NCI-H2196 treated with DMSO at 0.1 percent for 48 hours (cell line): ENCODE measurements at regions not wholly inside any gene's neighbourhood (a gene's known extent, or its start where the extent isn't known, plus 50 kb on each side); places are given as distances from the start of the nearest gene placed in this dataset.

ENCODE experiments used
- DNase-seq: peaks from one replicate; lab custom pipeline; 2025; ENCODE audit not compliant: unreplicated experiment; lab: John Stamatoyannopoulos, UW

- DNase-seq: no peak
Observed at GRCh38 chr13:40069173-40070044, 413.9 kb downstream of the COG6 start.

DNA sequence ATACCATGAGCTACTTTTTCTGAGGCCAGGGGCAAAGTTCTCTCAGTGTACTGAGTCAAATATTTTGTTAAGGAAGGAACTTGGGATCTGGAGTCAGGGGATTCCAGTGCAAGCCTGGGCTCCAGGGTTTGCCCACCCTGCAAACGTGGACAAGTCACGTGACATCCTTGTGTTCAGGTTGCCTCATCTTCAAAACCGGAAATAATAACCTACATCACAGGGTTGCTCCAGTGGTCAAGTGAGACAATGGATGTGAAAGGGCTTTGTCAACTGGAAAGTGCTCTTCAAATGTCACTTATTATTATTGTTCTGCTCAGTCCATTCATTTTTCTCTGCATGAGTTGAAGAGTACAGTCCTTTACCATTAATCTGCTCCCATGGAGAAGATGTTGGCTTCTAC is 414.9 kb downstream of the COG6 start:
- no peak for DNase-seq

DNA sequence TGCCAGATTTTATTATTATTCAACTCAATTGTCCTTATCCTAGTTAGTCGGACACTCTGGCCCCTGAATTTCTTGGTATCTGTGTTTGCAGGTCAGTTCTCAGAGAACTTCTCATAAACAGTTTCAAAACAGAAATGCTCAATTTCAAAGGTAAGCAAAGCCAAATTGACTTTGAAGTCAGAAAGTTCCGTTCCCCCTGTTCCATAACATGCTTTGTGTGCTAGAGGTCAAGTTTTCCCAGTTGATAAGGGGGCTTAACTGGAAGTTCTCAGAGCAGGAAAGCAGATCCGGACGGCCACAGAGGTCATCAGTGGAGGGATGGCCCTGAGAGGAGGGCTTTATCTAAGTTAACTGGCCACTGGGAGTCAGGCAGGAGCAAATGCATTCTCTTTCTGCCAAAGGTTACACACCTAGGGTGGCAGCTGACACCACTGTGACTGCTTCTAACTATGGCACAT is 417.2 kb downstream of the COG6 start:
- DNase-seq: no peak

DNA sequence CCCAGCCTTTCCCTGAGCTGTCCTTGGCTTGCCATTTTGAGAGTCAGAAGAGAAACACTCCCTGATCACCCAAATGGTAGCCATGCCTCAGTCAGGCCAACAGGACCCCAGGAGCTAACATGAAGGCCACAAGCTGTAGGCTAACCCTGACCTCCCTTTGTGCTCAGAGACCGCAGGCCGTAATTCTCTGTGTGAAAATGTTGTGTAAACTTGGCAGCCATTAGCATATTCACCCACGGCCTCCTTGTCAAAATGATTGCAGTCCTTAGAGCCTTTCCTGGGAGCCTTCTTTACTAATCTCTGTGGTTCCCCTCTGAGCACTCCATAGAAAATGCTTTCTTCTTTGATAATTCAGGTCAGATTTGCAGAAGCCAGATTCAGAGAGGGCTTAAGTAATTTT is 418.9 kb downstream of the COG6 start:
- no peak for DNase-seq

DNA sequence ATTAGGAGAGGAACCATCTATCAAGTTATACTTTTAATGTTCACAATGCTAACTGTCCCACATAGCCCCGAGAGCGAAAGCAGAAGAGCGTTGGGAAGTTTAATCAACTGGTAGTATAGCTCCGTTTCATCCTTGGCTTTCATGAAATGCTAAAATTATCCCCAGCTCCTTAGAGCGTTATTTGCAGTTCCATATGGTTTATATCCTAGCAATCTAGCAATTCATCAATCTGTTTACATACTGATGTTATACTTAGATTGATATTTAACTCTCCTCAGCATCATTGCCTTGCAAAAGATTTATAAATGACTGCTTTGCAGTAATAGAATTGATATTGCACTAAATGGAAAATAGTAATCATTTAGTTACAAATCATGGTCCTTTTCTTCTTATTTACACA is 419.8 kb downstream of the COG6 start:
- DNase-seq: no peak

GRCh38 chr13:40076765-40077362 is 421.4 kb downstream of the COG6 start:
- no peak for DNase-seq

- no peak for DNase-seq
Observed at GRCh38 chr13:40077396-40078027, 422.1 kb downstream of the COG6 start.

GRCh38 chr13:40079721-40080120 is 424.3 kb downstream of the COG6 start:
- no peak for DNase-seq

GRCh38 chr13:40080676-40081075 is 425.2 kb downstream of the COG6 start:
- no peak for DNase-seq

DNA sequence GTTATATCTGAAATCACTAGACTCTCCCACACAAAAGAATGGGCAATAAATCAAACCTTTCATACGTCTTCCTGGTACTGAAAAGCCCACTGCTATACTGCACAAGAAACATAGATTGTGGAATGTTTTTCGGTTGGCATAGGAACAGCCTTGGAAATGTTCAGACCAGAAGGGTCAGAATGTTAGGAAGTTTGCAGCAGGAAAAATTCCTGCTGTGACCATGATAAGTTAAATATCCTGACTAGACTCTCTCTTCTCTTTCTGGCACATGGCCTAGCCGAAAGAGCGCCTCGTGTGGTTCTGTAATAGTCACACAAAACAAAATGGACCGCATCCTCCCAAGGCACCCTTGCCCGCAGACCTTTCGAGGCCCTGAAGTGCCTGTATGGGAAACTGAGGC is 427.2 kb downstream of the COG6 start:
- no peak for DNase-seq

GRCh38 chr13:40083841-40084240 is 428.4 kb downstream of the COG6 start:
- no peak for DNase-seq

DNA sequence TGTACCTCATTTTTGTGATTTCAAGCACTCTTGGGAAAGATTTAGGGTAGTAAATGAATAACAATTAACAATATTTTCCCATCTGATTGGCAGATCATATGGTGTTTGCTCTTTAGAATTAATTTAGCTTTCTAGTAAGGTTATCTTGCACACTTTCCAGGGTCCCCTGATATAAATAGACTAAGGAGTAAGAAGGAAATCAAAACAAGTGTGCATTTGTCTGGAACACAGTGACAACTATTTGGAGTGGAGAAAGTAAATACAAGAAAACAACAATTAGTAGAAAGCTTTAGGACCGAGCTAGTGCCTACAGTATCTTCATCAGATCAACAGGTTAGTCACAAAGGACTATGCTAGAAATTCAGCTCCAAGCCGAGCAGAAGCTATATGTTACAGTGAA is 429.5 kb downstream of the COG6 start:
- no peak for DNase-seq

- DNase-seq: no peak
Observed at GRCh38 chr13:40087091-40088002, 431.9 kb downstream of the COG6 start.

GRCh38 chr13:40094056-40094455 is 438.6 kb downstream of the COG6 start:
- DNase-seq: no peak

GRCh38 chr13:40095695-40096356 is 440.4 kb downstream of the COG6 start:
- no peak for DNase-seq

DNA sequence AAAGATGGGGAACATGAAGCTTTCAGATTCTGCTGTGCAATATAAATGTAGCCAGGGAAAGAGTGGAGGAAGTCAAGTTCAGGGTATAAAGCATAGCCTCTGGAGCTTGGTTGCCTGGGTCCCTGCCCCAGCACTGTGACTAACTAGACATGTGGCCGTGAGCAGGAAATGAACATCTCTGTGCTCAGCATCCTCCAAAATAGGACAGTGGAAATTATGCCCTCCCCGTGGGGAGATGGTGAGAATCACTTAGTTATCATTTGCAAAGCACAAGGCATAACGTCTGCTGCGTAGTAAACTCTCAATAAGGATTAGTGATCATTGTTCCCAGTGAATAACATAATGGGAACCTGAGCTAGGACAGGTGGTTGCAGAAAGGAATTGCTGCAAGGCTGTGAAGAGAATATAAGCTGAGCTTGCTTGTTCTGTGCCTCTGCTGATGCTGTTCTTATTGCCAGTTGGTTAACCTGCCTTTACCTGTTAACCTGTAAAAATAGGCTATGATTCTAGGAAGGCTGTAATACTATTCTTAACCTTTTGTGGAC is 441.0 kb downstream of the COG6 start:
- DNase-seq: no peak

DNA sequence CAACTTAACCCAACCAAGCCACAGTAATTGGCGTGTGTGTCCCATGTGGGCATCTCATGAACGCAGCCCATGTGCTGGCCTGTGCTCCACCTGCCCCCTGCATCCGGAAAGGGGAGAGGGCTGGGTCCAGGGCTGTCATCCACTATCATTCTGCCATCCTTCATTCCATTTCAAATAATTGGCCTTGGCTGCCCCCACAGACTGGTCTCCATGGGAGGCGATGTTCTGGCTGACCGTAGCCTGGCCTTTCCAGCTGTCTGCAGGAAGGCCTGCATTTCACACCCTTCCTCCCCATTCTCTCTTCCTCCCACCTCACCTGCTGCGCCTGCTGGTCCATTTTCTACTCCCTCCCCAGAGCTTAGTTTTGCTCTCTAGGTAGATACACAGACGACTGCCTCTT is 442.8 kb downstream of the COG6 start:
- DNase-seq: no peak

- DNase-seq: no peak
Observed at GRCh38 chr13:40101708-40102359, 446.4 kb downstream of the COG6 start.

- DNase-seq: no peak
Observed at GRCh38 chr13:40102360-40102727, 446.9 kb downstream of the COG6 start.

- DNase-seq: no peak
Observed at GRCh38 chr13:40102854-40103253, 447.4 kb downstream of the COG6 start.
